ENCODE measurements at regions not wholly inside any gene's neighbourhood (a gene's known extent, or its start where the extent isn't known, plus 50 kb on each side); places are given as distances from the start of the nearest gene placed in this dataset.

- no peak overlapping the region for H3K4me3 ChIP-seq
- no peak for TF ChIP-seq CTCF (IDR thresholded peaks at IDR 0.05)
- TF ChIP-seq POLR2A (IDR thresholded peaks at IDR 0.05) = no peak
- no peak for TF ChIP-seq POLR2AphosphoS5 (IDR thresholded peaks at IDR 0.05)
- no peaks in the 10 kb centered on the region for H3K36me3 ChIP-seq
- H3K4me1 ChIP-seq (replicated peaks) = no peaks in the 10 kb centered on the region
- intact Hi-C loops (cut with DNase I) = no loop called here
- DNase-seq (ENCODE audit: low spot score) = no peak
- no peak overlapping the region for H3K27ac ChIP-seq
- no peaks in the 10 kb centered on the region for H3K27me3 ChIP-seq (replicated peaks; ENCODE audit: insufficient read depth)
- no peaks in the 10 kb centered on the region for H3K9me3 ChIP-seq
Observed at GRCh38 chr12:127657036-127657435, 609.9 kb upstream of the TMEM132C start.

GRCh38 chr12:127660961-127661360 lies 606.0 kb upstream of the TMEM132C start:
- H3K27me3 ChIP-seq (replicated peaks; ENCODE audit: insufficient read depth) = no peaks in the 10 kb centered on the region
- H3K9me3 ChIP-seq = no peaks in the 10 kb centered on the region
- intact Hi-C loops (cut with DNase I) = no loop called here
- DNase-seq (ENCODE audit: low spot score) = no peak
- no peak overlapping the region for H3K4me3 ChIP-seq
- H3K4me1 ChIP-seq (replicated peaks) = no peaks in the 10 kb centered on the region
- H3K36me3 ChIP-seq = no peaks in the 10 kb centered on the region
- 41% methylated on average over 2 of the region's 2 CpGs for WGBS
- TF ChIP-seq CTCF (IDR thresholded peaks at IDR 0.05) (no peak), POLR2AphosphoS5 (IDR thresholded peaks at IDR 0.05) (no peak), POLR2A (IDR thresholded peaks at IDR 0.05) (no peak)
- no peak overlapping the region for H3K27ac ChIP-seq

GRCh38 chr12:127663716-127664115 lies 603.3 kb upstream of the TMEM132C start:
- no peak overlapping the region for H3K27ac ChIP-seq
- intact Hi-C loops (cut with DNase I) = no loop called here
- no peak for DNase-seq (ENCODE audit: low spot score)
- no peaks in the 10 kb centered on the region for H3K36me3 ChIP-seq
- no peaks in the 10 kb centered on the region for H3K4me1 ChIP-seq (replicated peaks)
- TF ChIP-seq CTCF (IDR thresholded peaks at IDR 0.05) (no peak), POLR2A (IDR thresholded peaks at IDR 0.05) (no peak), POLR2AphosphoS5 (IDR thresholded peaks at IDR 0.05) (no peak)
- 82% methylated on average over 3 of the region's 3 CpGs for WGBS
- H3K4me3 ChIP-seq = no peak overlapping the region
- no peaks in the 10 kb centered on the region for H3K27me3 ChIP-seq (replicated peaks; ENCODE audit: insufficient read depth)
- H3K9me3 ChIP-seq = no peaks in the 10 kb centered on the region

GRCh38 chr12:127664901-127665300 lies 602.1 kb upstream of the TMEM132C start:
- H3K4me3 ChIP-seq = no peak overlapping the region
- no peaks in the 10 kb centered on the region for H3K36me3 ChIP-seq
- TF ChIP-seq CTCF (IDR thresholded peaks at IDR 0.05) (no peak), POLR2AphosphoS5 (IDR thresholded peaks at IDR 0.05) (no peak), POLR2A (IDR thresholded peaks at IDR 0.05) (no peak)
- H3K27me3 ChIP-seq (replicated peaks; ENCODE audit: insufficient read depth) = no peaks in the 10 kb centered on the region
- no peak overlapping the region for H3K27ac ChIP-seq
- no peak for DNase-seq (ENCODE audit: low spot score)
- no peaks in the 10 kb centered on the region for H3K9me3 ChIP-seq
- intact Hi-C loops (cut with DNase I) = no loop called here
- 65% methylated on average over 4 of the region's 4 CpGs for WGBS
- H3K4me1 ChIP-seq (replicated peaks) = no peaks in the 10 kb centered on the region

GRCh38 chr12:127667131-127667685 lies 599.8 kb upstream of the TMEM132C start:
- H3K36me3 ChIP-seq = no peaks in the 10 kb centered on the region
- no peaks in the 10 kb centered on the region for H3K4me1 ChIP-seq (replicated peaks)
- no peaks in the 10 kb centered on the region for H3K27me3 ChIP-seq (replicated peaks; ENCODE audit: insufficient read depth)
- 44% methylated on average over 3 of the region's 3 CpGs for WGBS
- no peak overlapping the region for H3K27ac ChIP-seq
- DNase-seq (ENCODE audit: low spot score) = no peak
- intact Hi-C loops (cut with DNase I) = no loop called here
- no peak overlapping the region for H3K4me3 ChIP-seq
- TF ChIP-seq CTCF (IDR thresholded peaks at IDR 0.05) (no peak), POLR2AphosphoS5 (IDR thresholded peaks at IDR 0.05) (no peak), POLR2A (IDR thresholded peaks at IDR 0.05) (no peak)
- H3K9me3 ChIP-seq = no peaks in the 10 kb centered on the region

Measured in prostate gland (tissue), 2 donors.